CD4-positive, alpha-beta T cell (primary cell): ENCODE measurements at regions not wholly inside any gene's neighbourhood (a gene's known extent, or its start where the extent isn't known, plus 50 kb on each side); places are given as distances from the start of the nearest gene placed in this dataset.

Source experiments
- ATAC-seq: fragments of 200-7000 bp; cut with Tn5 transposase; one replicate; pipeline ENCODE4 v1.10.0; 2022; ENCODE audit warnings: mild to moderate bottlenecking; ENCODE audit not compliant: poor library complexity
- CTCF ChIA-PET: fragments of 350-600 bp; sonication (Branson Sonifier 250); formaldehyde crosslinking; loops from one replicate; lab custom pipeline; 2021; ENCODE audit warnings: antibody characterized with exemption, inconsistent platforms; lab: Charles Lee
- POLR2A ChIA-PET: fragments of 350-600 bp; sonication (Branson Sonifier 250); formaldehyde crosslinking; loops from one replicate; lab custom pipeline; 2021; ENCODE audit warnings: antibody characterized with exemption, inconsistent platforms; lab: Charles Lee
- DNase-seq, 14 experiments: peaks; one replicate each; pipeline ENCODE4 v3.0.0-alpha.2; 2013 to 2020; ENCODE audit warnings: mixed read lengths in 2 of 14
- H3K27ac ChIP-seq, 2 donors: one replicate each; pipeline versions ENCODE4 v1.5.1 to v1.7.0; 2013; ENCODE audit warnings: low read length in 2 of 2, low read depth in 1 of 2, mild to moderate bottlenecking in 1 of 2
- H3K27me3 ChIP-seq, 2 experiments: 1 replicate in 1 of 2; 2 replicates in 1 of 2; pipeline versions ENCODE4 v1.6.1 to v1.7.0; 2013; ENCODE audit warnings: low read length in 2 of 2, control low read depth in 1 of 2, mild to moderate bottlenecking in 1 of 2, moderate library complexity in 1 of 2; ENCODE audit not compliant: insufficient read depth in 2 of 2, control insufficient read depth in 1 of 2
- H3K36me3 ChIP-seq: one replicate; pipeline ENCODE4 v1.6.1; 2013; ENCODE audit warnings: low read length, control low read depth; ENCODE audit not compliant: insufficient read depth
- H3K4me1 ChIP-seq: one replicate; pipeline ENCODE4 v1.6.1; 2013; ENCODE audit warnings: low read length, control low read depth; ENCODE audit not compliant: insufficient read depth
- H3K4me3 ChIP-seq: one replicate; pipeline ENCODE4 v1.5.1; 2013; ENCODE audit warnings: mild to moderate bottlenecking, low read length, moderate library complexity
- H3K9me3 ChIP-seq, 2 experiments: 1 replicate in 1 of 2; 2 replicates in 1 of 2; pipeline versions ENCODE4 v1.6.1 to v1.7.0; 2013; ENCODE audit warnings: low read length in 2 of 2, mild to moderate bottlenecking in 2 of 2, control low read depth in 1 of 2, moderate library complexity in 1 of 2; ENCODE audit not compliant: control insufficient read depth in 1 of 2, insufficient read depth in 1 of 2
- H3K27ac Mint-ChIP-seq: one replicate; pipeline ENCODE4 v1.8.0; 2020; ENCODE audit warnings: mixed read lengths
- H3K27me3 Mint-ChIP-seq: one replicate; pipeline ENCODE4 v1.8.0; 2021; ENCODE audit warnings: mixed read lengths
- H3K36me3 Mint-ChIP-seq: one replicate; pipeline ENCODE4 v1.8.0; 2021; ENCODE audit warnings: low read depth, mixed read lengths
- H3K4me1 Mint-ChIP-seq: one replicate; pipeline ENCODE4 v1.8.0; 2021; ENCODE audit warnings: low read depth, mixed read lengths
- H3K4me3 Mint-ChIP-seq: one replicate; pipeline ENCODE4 v1.8.0; 2020; ENCODE audit warnings: mild to moderate bottlenecking, mixed read lengths
- H3K9me3 Mint-ChIP-seq: one replicate; pipeline ENCODE4 v1.8.0; 2020; ENCODE audit warnings: mixed read lengths
- intact Hi-C, 2 experiments: fragments of 100-400 bp; cut with DNase I in 1 of 2; cut with micrococcal nuclease in 1 of 2; formaldehyde crosslinking; loops; one replicate each; pipeline versions ENCODE4 v1.15.1 to v1.9.0; 2023 to 2025; cut with DNase I, micrococcal nuclease
- TF ChIP-seq, protein P1 (sequence below): fragments of 200-600 bp; IDR thresholded peaks from one replicate; pipeline ENCODE4 v1.8.0; 2022; ENCODE audit warnings: antibody characterized with exemption, mild to moderate bottlenecking

- Histone ChIP-seq H3K4me1 (no peaks in the 10 kb centered on the region), H3K27me3 (no peaks in the 10 kb centered on the region), H3K36me3 (no peaks in the 10 kb centered on the region), H3K9me3 (no peaks in the 10 kb centered on the region), H3K4me3 (no peak overlapping the region), H3K27ac (no peak overlapping the region)
- ChIA-PET CTCF (no interaction called here), POLR2A (no interaction called here)
- H3K27ac Mint-ChIP-seq: no peak overlapping the region
- peaks cover 4% of the 10 kb centered on the region for H3K27me3 Mint-ChIP-seq
- no peaks in the 10 kb centered on the region for H3K4me1 Mint-ChIP-seq
- no peak overlapping the region for H3K4me3 Mint-ChIP-seq
- DNase-seq (no peak), ATAC-seq (no peak)
- intact Hi-C loops: no loop called here
- H3K9me3 Mint-ChIP-seq: no peaks in the 10 kb centered on the region
- TF ChIP-seq, protein P1, sequence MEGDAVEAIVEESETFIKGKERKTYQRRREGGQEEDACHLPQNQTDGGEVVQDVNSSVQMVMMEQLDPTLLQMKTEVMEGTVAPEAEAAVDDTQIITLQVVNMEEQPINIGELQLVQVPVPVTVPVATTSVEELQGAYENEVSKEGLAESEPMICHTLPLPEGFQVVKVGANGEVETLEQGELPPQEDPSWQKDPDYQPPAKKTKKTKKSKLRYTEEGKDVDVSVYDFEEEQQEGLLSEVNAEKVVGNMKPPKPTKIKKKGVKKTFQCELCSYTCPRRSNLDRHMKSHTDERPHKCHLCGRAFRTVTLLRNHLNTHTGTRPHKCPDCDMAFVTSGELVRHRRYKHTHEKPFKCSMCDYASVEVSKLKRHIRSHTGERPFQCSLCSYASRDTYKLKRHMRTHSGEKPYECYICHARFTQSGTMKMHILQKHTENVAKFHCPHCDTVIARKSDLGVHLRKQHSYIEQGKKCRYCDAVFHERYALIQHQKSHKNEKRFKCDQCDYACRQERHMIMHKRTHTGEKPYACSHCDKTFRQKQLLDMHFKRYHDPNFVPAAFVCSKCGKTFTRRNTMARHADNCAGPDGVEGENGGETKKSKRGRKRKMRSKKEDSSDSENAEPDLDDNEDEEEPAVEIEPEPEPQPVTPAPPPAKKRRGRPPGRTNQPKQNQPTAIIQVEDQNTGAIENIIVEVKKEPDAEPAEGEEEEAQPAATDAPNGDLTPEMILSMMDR: no peak
- no peaks in the 10 kb centered on the region for H3K36me3 Mint-ChIP-seq
Observed at GRCh38 chr6:40907198-40907701, 131.8 kb downstream of the UNC5CL start.

- H3K36me3 Mint-ChIP-seq: no peaks in the 10 kb centered on the region
- no peaks in the 10 kb centered on the region for H3K27me3 ChIP-seq
- no peaks in the 10 kb centered on the region for H3K4me1 ChIP-seq
- no peaks in the 10 kb centered on the region for H3K4me1 Mint-ChIP-seq
- intact Hi-C loops: no loop called here
- no peak overlapping the region for H3K4me3 ChIP-seq
- no peak overlapping the region for H3K27ac Mint-ChIP-seq
- no peaks in the 10 kb centered on the region for H3K9me3 Mint-ChIP-seq
- no peaks in the 10 kb centered on the region for H3K36me3 ChIP-seq
- ChIA-PET POLR2A (no interaction called here), CTCF (no interaction called here)
- ATAC-seq: no peak
- H3K27me3 Mint-ChIP-seq: peaks cover 4% of the 10 kb centered on the region
- TF ChIP-seq, protein P1: no peak
- no peak overlapping the region for H3K27ac ChIP-seq
- DNase-seq: no peak
- H3K9me3 ChIP-seq: no peaks in the 10 kb centered on the region
- H3K4me3 Mint-ChIP-seq: no peak overlapping the region
Observed at GRCh38 chr6:40906759-40907158, 132.3 kb downstream of the UNC5CL start.

DNA sequence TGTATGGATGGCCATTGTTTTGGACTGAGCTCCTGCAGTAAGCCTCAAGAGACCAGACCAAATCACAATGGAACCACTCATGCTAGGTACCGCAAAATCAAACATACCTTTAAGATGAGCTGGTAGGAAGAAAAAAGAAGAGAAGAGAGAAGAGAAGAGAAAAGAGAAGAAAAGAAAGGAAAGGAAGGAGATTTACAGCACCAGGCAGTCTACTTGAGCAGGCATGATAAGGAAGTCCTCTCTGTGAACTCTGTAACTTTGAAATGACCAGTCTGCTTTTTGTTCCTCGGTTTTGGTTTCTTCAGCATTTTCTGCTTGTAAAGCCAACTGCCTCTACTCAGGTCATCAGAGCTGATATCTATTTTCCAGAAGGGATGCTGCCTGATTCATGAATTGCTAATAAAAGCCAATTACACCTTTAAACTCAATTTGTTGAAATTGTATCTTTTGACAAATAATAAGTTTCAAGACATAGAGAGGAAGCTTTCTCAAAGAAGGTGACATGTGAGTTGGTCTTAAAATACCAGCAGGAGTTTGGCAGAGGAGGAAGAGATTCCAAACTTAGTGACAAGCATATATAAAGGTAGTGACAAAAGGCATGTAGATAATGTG, 134.3 kb downstream of the UNC5CL start:
- no peak overlapping the region for H3K4me3 ChIP-seq
- DNase-seq (no peak), ATAC-seq (no peak)
- Mint-ChIP-seq H3K9me3 (no peaks in the 10 kb centered on the region), H3K27ac (no peak overlapping the region), H3K4me1 (no peaks in the 10 kb centered on the region), H3K27me3 (peaks cover 4% of the 10 kb centered on the region), H3K36me3 (no peaks in the 10 kb centered on the region), H3K4me3 (no peak overlapping the region)
- no peaks in the 10 kb centered on the region for H3K4me1 ChIP-seq
- peaks cover 3% of the 10 kb centered on the region in 2 experiments for H3K27me3 ChIP-seq
- no peak overlapping the region for H3K27ac ChIP-seq
- ChIA-PET CTCF (no interaction called here), POLR2A (no interaction called here)
- intact Hi-C loops: no loop called here
- no peaks in the 10 kb centered on the region for H3K9me3 ChIP-seq
- no peaks in the 10 kb centered on the region for H3K36me3 ChIP-seq
- TF ChIP-seq, protein P1: no peak
